ENCODE measurements at regions not wholly inside any gene's neighbourhood (a gene's known extent, or its start where the extent isn't known, plus 50 kb on each side); places are given as distances from the start of the nearest gene placed in this dataset.
"Not testable (repeated sequence)": the region's sequence is repeated elsewhere in the genome, so short reads cannot be mapped to it uniquely, and the experiment has no call there.

- Histone ChIP-seq H3K27me3 (ENCODE audit: insufficient read depth, low read length) (no peaks in the 10 kb centered on the region), H3K36me3 (ENCODE audit: insufficient read depth, low read length) (no peaks in the 10 kb centered on the region), H3K27ac (ENCODE audit: low read depth, low read length) (no peak overlapping the region)
Observed at GRCh38 chr4:64738240-64738639, 329.0 kb upstream of the TECRL start.

GRCh38 chr4:64737854-64738138, 328.5 kb upstream of the TECRL start:
- not testable (repeated sequence) for H3K79me2 ChIP-seq (ENCODE audit: control insufficient read depth, insufficient read depth, low read length, unreplicated experiment); H2AFZ ChIP-seq (ENCODE audit: low read length, unreplicated experiment); H3K36me3 ChIP-seq (ENCODE audit: insufficient read depth, low read length); H3K27me3 ChIP-seq (ENCODE audit: insufficient read depth, low read length); H3K4me3 ChIP-seq (ENCODE audit: low read depth, low read length); H3K4me1 ChIP-seq (ENCODE audit: control insufficient read depth, insufficient read depth, low read length, unreplicated experiment); H3K27ac ChIP-seq (ENCODE audit: low read depth, low read length)

More at GRCh38 chr4:64738240-64738639, 329.0 kb upstream of the TECRL start:
- H3K79me2 ChIP-seq (ENCODE audit: control insufficient read depth, insufficient read depth, low read length, unreplicated experiment): no peaks in the 10 kb centered on the region
- no peaks in the 10 kb centered on the region for H3K4me1 ChIP-seq (ENCODE audit: control insufficient read depth, insufficient read depth, low read length, unreplicated experiment)
- H2AFZ ChIP-seq (ENCODE audit: low read length, unreplicated experiment): no peak overlapping the region
- no peak overlapping the region for H3K4me3 ChIP-seq (ENCODE audit: low read depth, low read length)

GRCh38 chr4:64737026-64737853, 328.0 kb upstream of the TECRL start:
- Histone ChIP-seq H3K4me1 (ENCODE audit: control insufficient read depth, insufficient read depth, low read length, unreplicated experiment) (no peaks in the 10 kb centered on the region), H3K36me3 (ENCODE audit: insufficient read depth, low read length) (no peaks in the 10 kb centered on the region), H2AFZ (ENCODE audit: low read length, unreplicated experiment) (no peak overlapping the region), H3K27ac (ENCODE audit: low read depth, low read length) (no peak overlapping the region), H3K27me3 (ENCODE audit: insufficient read depth, low read length) (no peaks in the 10 kb centered on the region), H3K4me3 (ENCODE audit: low read depth, low read length) (no peak overlapping the region), H3K79me2 (ENCODE audit: control insufficient read depth, insufficient read depth, low read length, unreplicated experiment) (no peaks in the 10 kb centered on the region)

GRCh38 chr4:64729561-64729960, 320.3 kb upstream of the TECRL start:
- no peaks in the 10 kb centered on the region for H3K27me3 ChIP-seq (ENCODE audit: insufficient read depth, low read length)
- no peaks in the 10 kb centered on the region for H3K4me1 ChIP-seq (ENCODE audit: control insufficient read depth, insufficient read depth, low read length, unreplicated experiment)
- no peak overlapping the region for H3K27ac ChIP-seq (ENCODE audit: low read depth, low read length)

DNA sequence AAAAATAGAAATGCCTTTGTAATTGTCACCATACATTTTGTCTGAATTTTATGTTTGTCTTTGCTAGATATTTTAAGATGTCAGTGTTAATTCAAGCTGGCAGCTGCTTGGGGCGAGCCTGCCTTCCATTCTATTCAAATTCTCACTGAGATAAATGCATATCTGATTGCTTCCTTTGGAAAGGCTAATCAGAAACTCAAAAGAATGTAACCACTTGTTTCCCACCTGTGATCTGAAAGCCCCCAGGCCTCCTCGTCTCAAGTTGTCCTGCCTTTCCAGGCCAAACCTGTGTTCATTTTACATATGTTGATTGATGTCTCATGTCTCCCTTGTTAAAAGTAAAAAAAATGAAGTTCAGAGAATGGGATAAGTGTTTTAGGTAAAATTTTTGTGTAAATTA, 318.7 kb upstream of the TECRL start:
- no peaks in the 10 kb centered on the region for H3K79me2 ChIP-seq (ENCODE audit: control insufficient read depth, insufficient read depth, low read length, unreplicated experiment)
- H3K4me1 ChIP-seq (ENCODE audit: control insufficient read depth, insufficient read depth, low read length, unreplicated experiment): no peaks in the 10 kb centered on the region
- no peaks in the 10 kb centered on the region for H3K27me3 ChIP-seq (ENCODE audit: insufficient read depth, low read length)
- no peaks in the 10 kb centered on the region for H3K36me3 ChIP-seq (ENCODE audit: insufficient read depth, low read length)
- H3K4me3 ChIP-seq (ENCODE audit: low read depth, low read length): no peak overlapping the region
- H3K27ac ChIP-seq (ENCODE audit: low read depth, low read length): no peak overlapping the region
- no peak overlapping the region for H2AFZ ChIP-seq (ENCODE audit: low read length, unreplicated experiment)

More at GRCh38 chr4:64729561-64729960, 320.3 kb upstream of the TECRL start:
- H2AFZ ChIP-seq (ENCODE audit: low read length, unreplicated experiment): no peak overlapping the region
- H3K79me2 ChIP-seq (ENCODE audit: control insufficient read depth, insufficient read depth, low read length, unreplicated experiment): no peaks in the 10 kb centered on the region
- no peaks in the 10 kb centered on the region for H3K36me3 ChIP-seq (ENCODE audit: insufficient read depth, low read length)
- H3K4me3 ChIP-seq (ENCODE audit: low read depth, low read length): no peak overlapping the region

DNA sequence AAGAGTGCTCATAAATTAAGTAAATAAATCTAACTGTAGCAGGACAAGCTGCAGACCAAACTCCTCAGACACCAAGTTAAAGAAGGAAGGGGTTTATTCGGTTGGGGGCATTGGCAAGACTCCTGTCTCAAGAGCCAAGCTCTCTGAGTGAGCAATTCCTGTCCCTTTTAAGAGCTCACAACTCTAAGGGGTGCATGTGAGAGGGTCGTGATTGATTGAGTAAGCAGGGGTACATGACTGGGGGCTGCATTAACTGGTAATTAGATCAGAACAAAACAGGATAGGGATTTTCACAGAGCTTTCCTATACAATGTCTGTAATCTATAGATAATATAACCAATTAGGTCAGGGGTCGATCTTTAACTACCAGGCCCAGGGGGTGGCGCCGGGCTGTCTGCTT, 318.1 kb upstream of the TECRL start:
- not testable (repeated sequence) for H3K79me2 ChIP-seq (ENCODE audit: control insufficient read depth, insufficient read depth, low read length, unreplicated experiment); H2AFZ ChIP-seq (ENCODE audit: low read length, unreplicated experiment); H3K27me3 ChIP-seq (ENCODE audit: insufficient read depth, low read length); H3K4me3 ChIP-seq (ENCODE audit: low read depth, low read length); H3K4me1 ChIP-seq (ENCODE audit: control insufficient read depth, insufficient read depth, low read length, unreplicated experiment); H3K36me3 ChIP-seq (ENCODE audit: insufficient read depth, low read length); H3K27ac ChIP-seq (ENCODE audit: low read depth, low read length)

DNA sequence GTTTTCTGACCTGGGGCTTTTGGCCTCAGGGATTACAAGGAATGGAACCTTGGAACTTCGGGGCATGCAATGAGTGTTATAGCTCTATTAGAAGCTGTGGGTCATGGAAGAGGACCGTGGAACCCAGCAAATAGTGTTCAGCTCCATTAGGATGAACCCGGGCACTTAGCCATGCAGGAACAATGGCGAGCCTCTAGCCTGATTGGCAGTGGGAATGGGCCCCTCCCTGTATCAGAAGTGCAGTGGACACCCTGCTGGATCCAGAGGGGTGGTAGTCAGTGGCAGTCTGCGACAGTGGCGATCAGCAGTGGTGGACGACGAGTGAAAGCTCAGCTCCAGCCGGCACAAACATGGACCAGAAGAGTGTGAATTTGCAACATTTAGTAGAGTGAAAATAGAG, 315.4 kb upstream of the TECRL start:
- no peaks in the 10 kb centered on the region for H3K27me3 ChIP-seq (ENCODE audit: insufficient read depth, low read length)
- no peaks in the 10 kb centered on the region for H3K36me3 ChIP-seq (ENCODE audit: insufficient read depth, low read length)
- H2AFZ ChIP-seq (ENCODE audit: low read length, unreplicated experiment): no peak overlapping the region
- no peaks in the 10 kb centered on the region for H3K4me1 ChIP-seq (ENCODE audit: control insufficient read depth, insufficient read depth, low read length, unreplicated experiment)
- H3K27ac ChIP-seq (ENCODE audit: low read depth, low read length): no peak overlapping the region
- H3K4me3 ChIP-seq (ENCODE audit: low read depth, low read length): no peak overlapping the region
- H3K79me2 ChIP-seq (ENCODE audit: control insufficient read depth, insufficient read depth, low read length, unreplicated experiment): no peaks in the 10 kb centered on the region

GRCh38 chr4:64721106-64721505, 311.9 kb upstream of the TECRL start:
- H3K4me3 ChIP-seq (ENCODE audit: low read depth, low read length): no peak overlapping the region
- H3K36me3 ChIP-seq (ENCODE audit: insufficient read depth, low read length): no peaks in the 10 kb centered on the region
- H3K79me2 ChIP-seq (ENCODE audit: control insufficient read depth, insufficient read depth, low read length, unreplicated experiment): no peaks in the 10 kb centered on the region
- H3K4me1 ChIP-seq (ENCODE audit: control insufficient read depth, insufficient read depth, low read length, unreplicated experiment): no peaks in the 10 kb centered on the region
- H3K27ac ChIP-seq (ENCODE audit: low read depth, low read length): no peak overlapping the region
- peaks cover 7% of the 10 kb centered on the region; the same call in 1 of the 2 replicates for H3K27me3 ChIP-seq (ENCODE audit: insufficient read depth, low read length)
- H2AFZ ChIP-seq (ENCODE audit: low read length, unreplicated experiment): no peak overlapping the region

DNA sequence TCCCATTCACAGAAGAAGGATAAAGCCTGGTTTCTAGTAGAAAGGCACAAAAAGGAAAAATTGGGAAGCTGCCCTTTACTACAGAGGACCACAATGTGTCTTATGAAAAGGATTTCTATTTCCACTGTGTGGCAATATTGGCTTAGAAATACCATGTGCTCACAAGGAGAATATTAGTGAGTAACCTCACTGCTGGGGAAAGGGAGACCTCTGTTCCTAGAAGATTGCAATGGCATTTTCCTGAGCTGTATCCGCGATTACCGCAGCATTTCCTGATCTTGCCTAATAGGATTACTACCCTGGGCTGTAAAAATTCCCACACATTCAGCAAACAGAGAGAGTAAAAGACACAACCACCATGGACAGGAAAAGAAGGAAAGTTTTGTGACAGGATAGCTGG, 308.8 kb upstream of the TECRL start:
- H3K4me1 ChIP-seq (ENCODE audit: control insufficient read depth, insufficient read depth, low read length, unreplicated experiment): no peaks in the 10 kb centered on the region
- H3K79me2 ChIP-seq (ENCODE audit: control insufficient read depth, insufficient read depth, low read length, unreplicated experiment): no peaks in the 10 kb centered on the region
- no peak overlapping the region for H3K4me3 ChIP-seq (ENCODE audit: low read depth, low read length)
- H3K36me3 ChIP-seq (ENCODE audit: insufficient read depth, low read length): no peaks in the 10 kb centered on the region
- H3K27ac ChIP-seq (ENCODE audit: low read depth, low read length): no peak overlapping the region
- H3K27me3 ChIP-seq (ENCODE audit: insufficient read depth, low read length): peaks cover 7% of the 10 kb centered on the region; the same call in 1 of the 2 replicates
- H2AFZ ChIP-seq (ENCODE audit: low read length, unreplicated experiment): no peak overlapping the region

- no peak overlapping the region for H2AFZ ChIP-seq (ENCODE audit: low read length, unreplicated experiment)
Observed at GRCh38 chr4:64715741-64716140, 306.5 kb upstream of the TECRL start.

GRCh38 chr4:64713256-64713840, 304.1 kb upstream of the TECRL start:
- H3K4me3 ChIP-seq (ENCODE audit: low read depth, low read length): no peak overlapping the region
- no peaks in the 10 kb centered on the region for H3K79me2 ChIP-seq (ENCODE audit: control insufficient read depth, insufficient read depth, low read length, unreplicated experiment)
- H3K36me3 ChIP-seq (ENCODE audit: insufficient read depth, low read length): no peaks in the 10 kb centered on the region
- no peak overlapping the region for H2AFZ ChIP-seq (ENCODE audit: low read length, unreplicated experiment)
- no peak overlapping the region for H3K27ac ChIP-seq (ENCODE audit: low read depth, low read length)
- peaks cover 12% of the 10 kb centered on the region; the same call in 1 of the 2 replicates for H3K27me3 ChIP-seq (ENCODE audit: insufficient read depth, low read length)
- no peaks in the 10 kb centered on the region for H3K4me1 ChIP-seq (ENCODE audit: control insufficient read depth, insufficient read depth, low read length, unreplicated experiment)

More at GRCh38 chr4:64715741-64716140, 306.5 kb upstream of the TECRL start:
- Histone ChIP-seq H3K4me3 (ENCODE audit: low read depth, low read length) (no peak overlapping the region), H3K4me1 (ENCODE audit: control insufficient read depth, insufficient read depth, low read length, unreplicated experiment) (no peaks in the 10 kb centered on the region), H3K27me3 (ENCODE audit: insufficient read depth, low read length) (peaks cover 12% of the 10 kb centered on the region; the same call in 1 of the 2 replicates), H3K79me2 (ENCODE audit: control insufficient read depth, insufficient read depth, low read length, unreplicated experiment) (no peaks in the 10 kb centered on the region), H3K36me3 (ENCODE audit: insufficient read depth, low read length) (no peaks in the 10 kb centered on the region), H3K27ac (ENCODE audit: low read depth, low read length) (no peak overlapping the region)
